GM18867 (cell line): ENCODE measurements at regions not wholly inside any gene's neighbourhood (a gene's known extent, or its start where the extent isn't known, plus 50 kb on each side); places are given as distances from the start of the nearest gene placed in this dataset.

Experiments
- ATAC-seq: cut with Tn5 transposase; IDR thresholded peaks from one replicate; pipeline ENCODE4 v1.9.1; 2021; ENCODE audit warnings: mild to moderate bottlenecking, moderate library complexity; ENCODE audit not compliant: unreplicated experiment

DNA sequence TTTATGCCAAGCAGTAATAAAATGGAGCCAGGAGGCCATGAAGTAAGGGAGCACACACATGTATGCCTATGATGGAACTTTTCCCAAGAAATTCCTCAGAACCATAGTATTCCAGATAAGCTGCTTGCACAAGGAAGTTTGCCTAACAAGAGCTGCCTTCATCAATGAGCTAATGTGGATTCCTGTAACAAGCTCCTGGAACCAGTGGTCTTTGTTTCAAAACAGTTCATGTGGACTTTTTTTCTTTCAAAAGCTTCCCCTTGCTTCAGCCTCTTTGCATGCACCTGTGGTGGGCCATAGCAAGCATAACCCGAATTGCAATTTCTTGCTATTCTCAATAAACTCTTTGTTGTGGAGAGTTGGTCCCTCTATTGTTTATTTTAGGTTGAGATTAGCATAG lies 359.6 kb downstream of the UTRN start:
- ATAC-seq = no peak

DNA sequence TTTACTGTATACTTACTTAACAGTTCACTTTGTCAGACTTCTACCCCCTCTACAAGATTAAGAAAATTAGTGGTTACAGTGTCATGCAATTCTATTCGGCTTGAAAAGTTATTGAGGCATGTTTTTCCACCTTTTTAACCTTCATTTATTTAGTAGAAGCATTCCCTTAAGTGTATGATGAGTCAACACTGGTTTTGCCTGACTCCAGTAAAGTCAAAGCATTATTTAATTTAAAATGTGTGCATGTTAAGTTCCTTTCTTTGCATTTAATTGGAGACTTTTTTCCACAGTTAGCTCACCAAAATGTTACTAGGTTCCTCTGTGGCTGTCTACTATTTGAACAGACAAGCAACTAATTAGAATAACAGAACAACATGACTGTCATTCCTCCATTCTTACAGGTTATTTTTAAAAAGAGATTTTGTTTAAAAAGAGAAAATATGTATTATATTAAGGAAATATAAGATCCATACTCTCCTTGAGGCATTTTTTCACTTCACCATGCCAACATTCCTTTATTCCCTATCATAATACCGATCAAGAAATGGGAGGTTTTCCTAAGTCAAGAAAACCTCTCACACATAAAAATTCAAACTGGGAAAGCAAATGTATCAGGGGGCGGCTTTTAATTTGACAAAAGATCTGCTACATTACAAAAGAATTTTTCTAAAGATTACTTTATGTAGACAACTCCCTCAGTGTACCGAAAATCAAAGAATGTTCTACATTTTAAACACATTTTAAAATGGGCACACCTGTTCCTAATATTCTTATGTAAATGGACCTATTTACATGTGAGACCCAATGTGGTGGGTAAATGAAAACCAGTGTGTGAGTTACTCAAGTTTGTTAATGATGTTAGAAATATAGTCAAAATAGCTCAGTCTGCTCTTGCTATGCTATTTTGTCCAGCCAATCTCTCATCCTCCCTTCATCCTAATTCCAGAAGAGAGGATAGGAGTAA lies 361.2 kb downstream of the UTRN start:
- ATAC-seq = no peak

DNA sequence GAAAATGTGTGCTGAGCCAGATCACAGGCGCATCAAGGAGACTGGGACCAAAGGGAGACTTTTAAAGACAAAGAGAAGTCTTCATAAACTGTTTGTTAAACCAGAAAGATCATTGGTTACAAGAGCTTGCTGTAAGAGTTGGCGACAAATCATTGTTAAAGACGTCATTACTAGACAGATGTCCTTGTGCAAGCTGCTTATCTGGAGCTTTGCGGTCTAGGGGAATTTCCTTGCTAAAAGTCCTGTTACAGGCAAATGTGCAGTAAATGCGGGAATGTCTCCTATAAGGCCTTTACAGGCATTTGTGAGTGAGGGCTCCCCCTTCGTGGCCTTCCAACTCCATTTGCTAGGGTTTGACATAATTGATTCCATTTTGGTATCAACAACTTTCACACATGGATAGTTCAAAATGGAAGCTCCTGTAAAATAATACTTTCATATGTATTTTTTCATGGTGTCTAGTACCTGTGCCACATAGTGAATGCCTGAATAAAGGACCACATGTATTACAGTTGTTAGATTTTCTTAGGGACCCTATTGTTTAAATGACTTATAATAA lies 362.4 kb downstream of the UTRN start:
- no peak for ATAC-seq

DNA sequence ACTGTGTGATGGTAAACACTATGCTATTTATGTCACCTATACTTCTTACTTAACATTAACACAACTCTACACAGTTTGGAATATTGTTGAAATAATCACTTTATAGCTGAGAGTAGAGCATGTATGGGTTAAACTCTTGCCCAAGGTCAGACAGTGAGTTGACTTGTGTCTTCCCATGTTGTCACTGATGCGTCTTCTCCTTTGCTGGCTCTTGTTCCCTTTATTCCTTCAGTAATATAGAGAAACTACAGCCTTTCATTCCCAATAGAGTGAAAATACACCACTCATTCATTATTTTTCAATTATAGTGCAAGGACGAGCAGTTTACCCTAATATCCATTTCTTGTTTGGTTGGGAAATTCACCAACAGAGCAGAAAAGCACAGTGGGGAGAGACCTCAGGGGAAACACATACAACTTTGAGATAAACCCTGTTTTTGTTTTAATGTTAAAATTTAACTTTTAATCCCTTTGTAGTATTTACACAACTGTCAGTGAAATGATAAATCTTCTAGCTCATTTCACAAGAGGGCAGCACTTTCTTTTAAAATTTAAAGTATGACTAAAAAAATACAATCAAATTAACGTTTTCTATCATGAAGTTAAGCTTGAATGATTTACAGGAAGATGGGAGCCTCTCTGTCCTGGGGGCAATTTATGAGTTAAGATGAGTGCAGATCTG lies 363.0 kb downstream of the UTRN start:
- no peak for ATAC-seq

DNA sequence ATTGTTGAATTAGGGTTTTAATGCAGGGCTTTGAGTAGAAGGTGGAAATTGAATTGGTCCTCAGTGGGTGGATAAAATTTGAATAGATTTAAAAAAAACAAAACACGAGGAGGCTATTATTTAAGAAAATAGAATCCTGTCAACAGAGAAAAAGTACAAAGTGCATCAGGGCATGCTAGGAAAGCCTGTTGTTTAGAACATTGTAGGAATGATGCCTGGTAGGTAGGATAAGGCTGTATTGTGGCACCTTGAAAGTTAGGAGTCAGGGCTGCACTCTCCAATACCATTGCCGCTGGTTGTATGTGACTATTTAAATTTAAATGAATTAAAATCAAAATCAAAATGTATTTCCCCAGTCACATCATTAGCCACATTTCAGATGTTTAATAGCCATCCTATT lies 363.9 kb downstream of the UTRN start:
- ATAC-seq = no peak

DNA sequence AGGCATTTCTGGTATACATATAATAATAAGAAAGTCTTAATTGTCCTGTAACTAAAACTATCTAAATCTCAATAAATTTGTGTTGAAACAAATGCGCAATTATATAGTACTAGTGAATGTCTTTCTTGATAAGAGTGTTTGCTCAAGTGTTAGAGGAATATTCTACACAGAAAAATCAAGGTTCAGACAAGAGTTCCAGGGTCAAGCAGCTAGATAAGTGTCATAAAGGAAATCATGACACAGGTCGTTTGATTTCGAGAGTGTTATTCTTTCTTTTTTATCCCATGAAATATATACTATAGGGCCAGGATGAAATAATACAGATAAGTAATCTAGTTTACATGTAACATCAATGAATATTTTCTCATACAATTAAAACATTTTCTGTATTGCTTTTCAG lies 366.1 kb downstream of the UTRN start:
- ATAC-seq = no peak

DNA sequence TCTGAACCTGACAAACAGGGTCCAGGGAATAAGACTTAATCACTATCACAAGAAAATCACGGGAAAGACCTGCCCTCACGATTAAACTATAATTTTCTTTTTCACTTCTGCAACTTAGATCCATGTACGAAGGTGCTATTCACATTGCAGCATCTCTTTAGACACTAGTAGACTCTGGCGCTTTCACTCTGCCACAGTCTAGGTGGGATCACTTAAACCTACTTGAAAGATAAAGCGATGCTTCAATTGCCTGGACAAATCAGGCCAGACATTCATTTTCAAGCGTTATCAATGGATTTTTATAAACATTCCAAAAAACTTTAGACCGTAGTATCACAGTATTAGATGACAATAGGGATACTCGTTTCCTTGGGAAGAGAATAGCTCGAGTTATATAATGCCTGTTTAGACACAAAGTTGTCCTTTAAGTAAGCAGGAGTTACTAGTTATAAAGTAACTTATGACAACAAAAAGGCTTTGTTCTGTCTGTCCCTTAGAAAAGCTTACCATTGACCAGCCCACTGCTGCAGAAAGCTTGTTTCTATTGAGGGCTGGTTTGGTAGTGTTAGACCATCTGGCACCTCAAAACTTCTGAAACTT lies 367.3 kb downstream of the UTRN start:
- no peak for ATAC-seq

DNA sequence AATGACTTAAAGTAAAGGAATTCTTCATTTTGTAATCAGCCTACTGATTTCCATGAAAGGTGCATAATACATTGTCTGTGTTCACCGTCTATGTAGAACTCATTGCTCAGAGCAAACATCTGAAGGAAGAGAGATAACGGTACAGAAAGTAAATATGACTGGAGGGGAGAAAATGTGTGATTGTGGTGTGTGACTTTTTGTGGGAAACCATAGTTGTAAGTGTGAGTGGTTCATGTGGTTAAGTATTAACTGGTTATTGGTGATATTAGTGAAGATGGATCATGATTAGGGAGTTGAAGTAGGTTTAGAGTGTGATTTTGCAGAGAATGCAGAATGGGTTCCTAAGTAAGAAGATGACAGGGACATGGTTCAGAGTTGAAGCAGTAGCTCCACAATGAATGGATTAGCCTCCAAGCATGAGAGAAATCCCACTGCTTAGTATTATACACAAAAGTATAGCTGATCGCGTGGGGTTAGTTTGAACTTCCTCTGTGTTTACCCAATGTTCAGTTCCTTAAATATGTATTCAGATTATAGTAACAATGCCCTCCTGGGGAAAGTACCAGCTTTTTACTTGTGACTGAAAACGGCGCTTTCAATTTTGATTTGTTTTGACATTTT lies 368.9 kb downstream of the UTRN start:
- ATAC-seq = peak; percentile 96

DNA sequence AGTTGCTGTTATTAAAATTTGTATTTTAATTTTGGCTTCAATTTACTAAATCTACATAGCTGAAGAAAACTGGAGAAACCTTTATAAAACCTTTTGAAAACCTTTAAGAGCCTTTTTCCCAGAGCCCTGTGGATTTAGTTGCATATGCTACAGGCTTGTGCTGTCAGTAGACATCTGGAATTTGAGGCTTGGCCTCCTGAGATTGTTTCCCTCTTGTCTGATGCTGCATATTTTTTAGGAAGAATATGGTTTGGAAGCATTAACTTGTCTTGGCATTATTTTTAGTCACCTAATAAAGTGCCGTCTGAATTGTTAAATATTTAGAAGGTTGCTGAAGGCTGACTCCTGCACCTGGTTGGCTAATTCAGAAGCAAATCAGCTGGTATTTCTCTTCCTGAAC lies 369.4 kb downstream of the UTRN start:
- peak; percentile 6 for ATAC-seq

DNA sequence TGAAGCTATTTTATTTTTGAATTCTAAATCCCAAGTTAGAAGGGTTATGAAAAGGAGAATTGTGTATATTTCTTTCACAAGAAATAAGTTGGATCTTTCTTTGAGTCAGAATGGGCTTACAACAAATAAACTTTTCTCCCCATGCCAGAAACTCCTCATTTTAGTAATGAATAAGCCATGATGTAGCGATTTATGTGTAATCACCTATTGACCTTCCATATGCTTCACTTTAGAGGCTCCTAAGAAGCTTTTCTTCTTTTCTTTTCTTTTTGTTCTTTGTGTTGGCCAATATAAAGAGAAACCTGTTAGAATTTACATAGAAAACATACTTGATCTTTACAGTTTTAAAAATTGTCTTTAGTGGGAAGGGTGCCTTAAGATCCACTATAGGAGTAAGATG lies 370.2 kb downstream of the UTRN start:
- ATAC-seq = no peak

DNA sequence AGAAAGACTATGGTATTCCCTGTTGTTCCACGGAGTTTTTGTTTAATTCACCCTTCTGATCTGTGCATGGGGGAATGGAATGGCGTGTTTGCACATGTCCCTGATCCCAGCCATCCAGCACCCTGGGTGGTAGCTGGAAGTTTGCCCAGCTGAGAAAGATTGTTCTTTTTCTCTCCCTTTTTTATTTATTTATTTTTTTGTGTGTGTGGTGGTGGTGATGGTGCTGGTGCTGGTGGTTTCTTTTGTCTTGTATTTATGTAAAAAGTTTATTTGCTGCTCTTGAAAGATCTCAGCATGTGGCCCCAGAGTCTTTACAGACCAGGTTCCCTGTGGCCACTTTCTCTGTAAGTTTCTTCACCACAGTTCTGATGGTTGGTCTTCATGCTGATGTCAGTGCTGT lies 372.6 kb downstream of the UTRN start:
- ATAC-seq = no peak

DNA sequence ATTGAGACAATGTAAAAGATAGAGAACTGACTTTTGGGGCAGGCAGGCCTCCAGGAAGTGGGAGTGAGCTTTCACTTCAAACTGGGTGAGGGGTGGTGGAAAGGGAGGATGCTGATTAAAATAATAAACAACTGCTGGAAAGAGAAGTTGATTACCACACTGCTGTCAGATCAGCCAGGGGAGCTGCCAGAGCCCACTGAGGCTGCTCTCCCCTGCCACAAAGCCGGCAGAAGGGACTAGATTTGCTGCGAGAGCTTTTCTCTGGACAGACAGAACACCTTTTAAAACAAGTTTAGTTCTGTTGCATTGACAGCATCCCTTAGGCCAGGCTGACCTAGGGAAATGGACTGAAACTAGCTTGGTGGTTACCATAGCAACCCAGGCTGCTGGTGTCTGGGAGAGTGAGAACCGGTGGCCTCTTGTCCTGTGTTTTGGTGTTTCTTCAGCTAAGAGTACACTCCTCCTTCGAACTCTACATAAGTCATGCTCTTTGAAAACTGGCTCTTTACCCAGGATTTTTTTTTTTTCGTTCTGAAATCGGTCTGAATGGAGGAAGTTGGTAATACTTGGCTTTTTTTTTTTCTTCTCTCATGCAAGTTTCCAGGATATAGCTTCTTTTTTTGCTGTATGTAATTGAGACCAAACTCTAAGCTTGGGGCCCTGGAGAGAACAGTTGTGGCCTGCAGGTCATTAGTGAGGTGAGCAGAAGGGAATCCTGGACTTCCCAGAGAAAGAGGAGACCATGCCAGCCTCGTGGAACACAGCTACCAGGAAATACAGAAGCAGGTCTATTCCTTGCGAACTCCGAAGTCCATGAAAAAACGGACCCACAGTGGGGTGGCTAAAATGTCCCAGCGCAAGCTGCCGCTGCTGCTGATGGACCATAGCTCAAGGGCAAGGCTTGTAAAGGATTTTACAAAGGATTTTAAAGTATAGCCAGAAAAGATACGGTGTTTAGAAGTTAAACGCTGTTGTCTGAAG lies 374.4 kb downstream of the UTRN start:
- ATAC-seq = peak; percentile 76

DNA sequence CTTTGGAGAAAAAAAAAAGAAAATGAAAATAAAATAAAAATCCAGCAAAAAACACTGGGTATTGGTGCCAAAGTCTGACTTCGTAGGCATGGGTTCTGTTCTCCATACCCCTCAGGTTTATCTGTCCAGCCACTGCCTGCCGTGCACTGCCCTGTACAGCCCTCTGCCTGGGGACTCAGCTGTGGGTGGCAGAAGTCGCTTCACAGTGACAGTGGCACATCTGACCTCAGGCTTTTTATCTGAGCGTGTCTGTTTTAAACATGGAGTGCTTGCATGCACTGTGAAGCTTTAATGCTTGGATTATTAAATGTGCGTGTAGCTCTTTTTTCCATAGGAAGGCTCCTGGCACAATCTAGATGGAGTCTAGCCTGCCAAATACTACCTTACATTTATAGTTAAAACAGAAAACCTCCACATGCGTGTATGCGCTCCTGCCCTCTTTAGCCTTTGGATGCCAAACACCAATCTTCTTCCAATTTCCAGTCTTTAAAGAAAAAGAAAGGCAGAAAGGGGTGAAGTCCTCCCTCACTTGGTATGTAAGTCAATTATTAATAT lies 375.5 kb downstream of the UTRN start:
- ATAC-seq = no peak

DNA sequence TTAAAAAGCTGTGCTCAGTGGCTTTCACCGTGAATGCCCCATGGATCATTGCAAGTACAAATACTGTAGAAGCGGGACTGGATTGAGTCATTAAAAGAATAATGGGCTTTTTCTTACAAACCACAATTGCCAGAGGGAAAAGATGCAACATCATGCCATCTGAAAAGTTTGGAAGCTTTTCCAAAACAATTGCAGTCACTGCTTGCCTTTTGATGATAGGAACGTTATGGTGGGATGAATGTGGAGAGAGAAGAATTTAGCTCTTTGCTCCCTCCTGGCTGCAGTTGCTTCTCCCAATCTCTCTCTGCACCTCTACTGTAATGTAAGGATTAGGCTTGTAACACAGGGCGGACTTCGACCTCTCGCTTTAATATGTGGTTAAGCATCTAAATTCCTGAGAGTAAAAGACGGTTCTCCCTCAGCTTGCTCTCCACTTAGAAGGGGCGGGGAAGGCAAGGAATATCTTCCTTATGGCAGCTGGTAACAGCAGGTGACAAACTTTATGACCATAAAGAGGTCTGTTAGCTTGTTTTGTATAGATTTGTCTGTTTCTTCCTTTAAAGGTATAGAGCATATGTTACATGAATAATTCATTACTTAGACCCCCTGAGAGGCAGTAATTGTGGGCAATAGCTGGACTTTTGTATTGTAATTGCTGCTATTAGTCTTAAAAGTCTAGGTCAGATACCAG lies 376.1 kb downstream of the UTRN start:
- ATAC-seq = no peak

DNA sequence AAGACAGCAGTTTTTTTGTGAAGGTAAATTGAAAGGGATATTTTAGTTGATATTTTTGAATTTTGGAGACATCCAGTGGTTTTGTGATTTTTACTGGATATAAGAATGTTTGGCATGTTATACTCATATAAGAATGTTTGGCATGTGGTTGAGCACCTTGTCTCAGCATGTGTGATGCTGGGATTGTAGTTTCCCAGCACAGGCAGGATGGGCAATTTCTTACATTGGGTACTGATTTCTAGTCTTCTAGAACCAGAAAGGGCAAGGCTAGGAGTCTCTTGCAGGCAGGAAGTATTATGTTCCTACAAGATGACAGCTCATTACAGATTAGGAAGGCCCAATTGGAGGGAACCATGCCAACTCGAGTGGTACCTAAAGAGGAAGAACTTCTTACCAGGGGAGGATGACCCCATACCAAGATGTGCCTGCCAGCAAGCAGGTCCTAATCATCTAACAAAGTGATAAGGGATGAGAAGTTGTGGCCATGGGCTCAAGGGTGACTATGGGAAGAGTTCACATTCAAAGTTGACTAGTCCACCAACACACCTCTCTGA lies 377.8 kb downstream of the UTRN start:
- ATAC-seq = no peak

DNA sequence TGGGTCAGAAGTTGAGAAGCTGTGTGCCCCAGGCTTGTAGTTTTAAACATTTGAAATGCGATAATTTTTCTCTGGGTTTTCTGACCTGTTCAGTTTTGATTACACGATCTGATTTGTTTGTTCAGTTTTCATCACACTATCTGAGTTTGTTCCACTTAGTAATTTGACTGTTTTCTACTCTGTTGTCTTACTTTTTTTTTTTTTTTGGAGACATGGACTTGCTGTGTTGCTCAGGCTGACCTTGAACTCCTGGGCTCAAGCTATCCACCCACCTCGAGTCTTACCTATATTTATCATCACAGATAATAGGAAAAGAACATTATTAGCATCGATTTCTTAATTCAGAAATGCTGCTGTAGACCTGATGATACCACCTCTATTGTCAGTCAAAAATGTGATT lies 379.1 kb downstream of the UTRN start:
- no peak for ATAC-seq

DNA sequence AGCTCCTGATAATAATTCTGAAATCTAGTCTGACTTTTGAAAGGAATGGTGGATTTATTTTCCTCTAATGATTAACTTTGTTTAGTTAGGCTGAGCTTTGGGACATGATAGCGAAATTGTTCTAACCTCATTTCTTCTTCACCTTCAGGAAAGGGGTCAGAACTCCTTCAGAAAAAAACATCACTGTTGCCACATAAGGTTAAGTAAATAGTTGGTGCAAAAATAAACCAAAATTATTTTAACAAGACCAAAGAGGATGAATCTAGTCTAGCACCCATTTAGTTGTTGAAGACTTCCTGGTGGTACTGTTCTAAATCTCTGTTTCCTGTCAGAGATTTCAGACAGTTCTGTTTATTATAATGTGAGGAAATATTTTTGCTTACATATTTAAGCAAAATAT lies 379.8 kb downstream of the UTRN start:
- ATAC-seq = no peak

DNA sequence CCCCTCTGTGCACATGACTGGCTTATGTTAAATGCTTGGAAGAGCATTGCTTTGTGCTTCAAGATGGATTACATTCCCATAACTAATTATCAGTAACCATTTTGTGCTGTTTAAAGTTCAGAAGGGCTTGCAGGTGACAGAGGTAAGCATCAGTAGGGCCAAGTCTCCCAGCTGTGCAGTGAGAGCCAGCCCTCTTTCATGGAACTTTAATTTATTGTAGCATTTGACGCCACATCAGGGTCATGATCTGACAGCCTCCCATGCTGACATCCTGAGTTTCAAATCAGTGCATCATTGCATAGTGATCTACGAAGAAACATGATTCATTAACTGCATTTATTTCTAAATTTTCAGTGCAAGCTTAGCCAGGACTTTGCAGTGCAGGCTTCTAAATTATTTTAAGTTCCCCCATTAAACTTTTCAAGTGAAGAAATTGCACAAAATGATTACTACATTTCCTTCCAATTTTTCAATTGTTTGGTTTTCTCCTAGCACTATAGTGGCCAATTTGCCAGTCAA lies 380.9 kb downstream of the UTRN start:
- no peak for ATAC-seq

DNA sequence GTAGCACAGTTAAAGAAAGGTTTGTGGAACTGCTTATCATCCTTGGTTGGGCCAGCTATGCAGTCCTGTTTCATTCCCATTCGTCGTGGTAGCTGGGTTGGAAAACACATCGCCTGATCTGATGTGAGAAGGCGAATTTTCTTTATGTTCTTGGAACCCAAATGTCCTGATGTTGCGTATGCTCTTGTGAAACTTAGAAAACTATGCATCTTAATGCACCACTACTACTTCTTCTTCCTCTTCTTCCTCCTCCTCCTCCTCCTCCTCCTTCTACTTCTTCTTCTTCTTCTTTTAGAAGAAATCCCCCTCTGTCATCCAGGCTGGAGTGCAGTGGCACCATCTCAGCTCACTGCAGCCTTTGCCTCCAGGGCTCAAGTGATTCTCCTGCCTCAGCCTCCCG lies 381.6 kb downstream of the UTRN start:
- ATAC-seq = no peak
